ENCODE measurements at regions not wholly inside any gene's neighbourhood (a gene's known extent, or its start where the extent isn't known, plus 50 kb on each side); places are given as distances from the start of the nearest gene placed in this dataset.
"Not testable (repeated sequence)": the region's sequence is repeated elsewhere in the genome, so short reads cannot be mapped to it uniquely, and the experiment has no call there.

DNA sequence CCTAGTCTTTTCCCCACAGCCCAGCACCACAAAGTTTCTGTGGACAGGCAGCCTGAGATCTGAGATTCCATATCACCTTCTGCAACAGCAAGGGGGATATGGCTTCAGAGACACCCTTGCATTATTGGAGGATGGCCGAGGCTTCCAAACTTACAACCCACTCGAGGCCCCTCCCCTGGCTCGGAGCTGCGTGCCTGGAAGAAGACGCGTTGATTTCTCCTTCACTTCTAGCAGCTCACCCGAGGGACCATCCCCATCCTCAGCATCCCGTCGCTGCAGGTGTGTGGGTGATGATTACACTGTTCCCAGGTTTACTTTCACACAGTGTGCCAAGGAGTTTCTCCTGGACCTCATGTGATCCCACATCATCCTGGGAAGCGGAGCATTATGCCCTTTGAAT is 277.9 kb downstream of the MATN1 start:
- TF ChIP-seq CTCF (IDR thresholded peaks at IDR 0.05; ENCODE audit: insufficient read depth, low read length, poor library complexity, severe bottlenecking), result no peak
- DNase-seq (ENCODE audit: low read depth), result no peak
- Histone ChIP-seq H3K27me3 (ENCODE audit: control insufficient read depth, insufficient read depth, low read length) (no peaks in the 10 kb centered on the region), H3K4me3 (ENCODE audit: low read depth, low read length) (no peak overlapping the region), H3K36me3 (ENCODE audit: control insufficient read depth, insufficient read depth, low read length) (no peaks in the 10 kb centered on the region)

GRCh38 chr1:30444850-30445249 is 278.5 kb downstream of the MATN1 start:
- no peaks in the 10 kb centered on the region for H3K36me3 ChIP-seq (ENCODE audit: control insufficient read depth, insufficient read depth, low read length)
- no peaks in the 10 kb centered on the region for H3K27me3 ChIP-seq (ENCODE audit: control insufficient read depth, insufficient read depth, low read length)
- no peak for DNase-seq (ENCODE audit: low read depth)
- no peak overlapping the region for H3K4me3 ChIP-seq (ENCODE audit: low read depth, low read length)
- TF ChIP-seq CTCF (IDR thresholded peaks at IDR 0.05; ENCODE audit: insufficient read depth, low read length, poor library complexity, severe bottlenecking), result no peak

DNA sequence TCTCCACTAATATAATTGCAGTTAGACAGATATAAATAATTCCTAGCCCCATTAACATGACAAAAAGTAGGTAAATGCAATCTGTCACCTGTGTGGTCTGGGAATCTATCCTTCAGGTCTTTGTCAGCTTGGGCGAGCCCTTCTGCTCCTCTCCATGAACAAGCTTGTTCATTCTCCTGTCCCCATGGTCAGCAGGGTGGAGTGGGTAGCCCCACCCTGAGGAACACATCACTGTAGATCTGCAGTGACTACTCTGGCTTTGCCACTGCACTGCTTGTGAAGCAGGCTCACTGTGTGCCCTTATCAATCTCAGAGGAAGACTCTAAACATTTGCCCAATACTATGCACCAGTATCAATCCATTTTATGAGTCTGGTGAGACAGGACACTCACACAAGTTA is 279.0 kb downstream of the MATN1 start:
- DNase-seq (ENCODE audit: low read depth), result no peak
- no peak overlapping the region for H3K4me3 ChIP-seq (ENCODE audit: low read depth, low read length)
- H3K27me3 ChIP-seq (ENCODE audit: control insufficient read depth, insufficient read depth, low read length), result no peaks in the 10 kb centered on the region
- no peak for TF ChIP-seq CTCF (IDR thresholded peaks at IDR 0.05; ENCODE audit: insufficient read depth, low read length, poor library complexity, severe bottlenecking)
- no peaks in the 10 kb centered on the region for H3K36me3 ChIP-seq (ENCODE audit: control insufficient read depth, insufficient read depth, low read length)

- H3K4me3 ChIP-seq (ENCODE audit: low read depth, low read length); DNase-seq (ENCODE audit: low read depth); H3K36me3 ChIP-seq (ENCODE audit: control insufficient read depth, insufficient read depth, low read length); H3K27me3 ChIP-seq (ENCODE audit: control insufficient read depth, insufficient read depth, low read length): not testable (repeated sequence)
These were observed 285.1 kb downstream of the MATN1 start for GRCh38 chr1:30438274-30438673.

DNA sequence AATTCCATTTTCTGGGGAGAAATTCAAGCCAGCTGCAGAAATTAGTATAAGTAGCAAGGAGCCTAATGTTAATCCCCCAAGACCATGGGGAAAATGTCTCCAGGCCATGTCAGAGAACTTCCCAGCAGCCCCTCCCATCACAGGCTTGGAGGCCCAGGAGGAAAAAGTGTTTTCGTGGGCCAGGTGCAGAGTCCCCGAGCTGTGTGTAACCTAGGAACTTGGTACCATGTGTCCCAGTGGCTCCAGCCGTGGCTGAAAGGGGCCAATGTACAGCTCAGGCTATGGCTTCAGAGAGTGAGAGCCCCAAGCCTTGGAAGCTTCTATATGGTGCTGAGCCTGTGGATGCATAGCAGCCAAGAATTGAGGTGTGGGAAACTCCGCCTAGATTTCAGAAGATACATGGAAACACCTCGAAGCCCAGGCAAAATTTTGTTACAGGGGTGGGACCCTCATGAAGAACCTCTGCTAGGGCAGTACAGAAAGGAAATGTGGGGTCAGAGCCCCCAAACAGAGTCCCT is 286.3 kb downstream of the MATN1 start:
- no peaks in the 10 kb centered on the region for H3K27me3 ChIP-seq (ENCODE audit: control insufficient read depth, insufficient read depth, low read length)
- H3K4me3 ChIP-seq (ENCODE audit: low read depth, low read length), result no peak overlapping the region
- no peak for DNase-seq (ENCODE audit: low read depth)
- TF ChIP-seq CTCF (IDR thresholded peaks at IDR 0.05; ENCODE audit: insufficient read depth, low read length, poor library complexity, severe bottlenecking), result no peak
- no peaks in the 10 kb centered on the region for H3K36me3 ChIP-seq (ENCODE audit: control insufficient read depth, insufficient read depth, low read length)

DNA sequence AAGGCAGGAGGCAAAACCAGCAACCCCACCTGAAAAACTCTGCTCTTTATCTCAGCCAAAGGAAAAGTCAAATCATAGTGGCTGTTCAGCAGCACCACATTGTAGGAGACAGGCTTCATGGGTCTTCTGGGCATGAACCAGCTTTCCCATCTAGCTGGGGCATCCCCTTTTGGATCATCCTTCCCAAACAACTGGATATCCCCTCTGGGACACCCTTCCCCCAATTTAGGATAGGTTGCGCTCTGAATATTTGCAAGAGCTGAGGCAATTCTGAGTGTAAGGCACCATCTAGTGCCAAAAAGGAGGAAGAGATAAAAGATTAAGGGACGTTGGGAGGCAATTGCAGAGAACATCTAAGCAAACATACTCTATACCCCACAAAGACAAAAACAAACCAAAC is 295.8 kb downstream of the MATN1 start:
- Histone ChIP-seq H3K27me3 (ENCODE audit: control insufficient read depth, insufficient read depth, low read length) (peaks cover 3% of the 10 kb centered on the region), H3K36me3 (ENCODE audit: control insufficient read depth, insufficient read depth, low read length) (no peaks in the 10 kb centered on the region), H3K4me3 (ENCODE audit: low read depth, low read length) (no peak overlapping the region)
- no peak for DNase-seq (ENCODE audit: low read depth)
- no peak for TF ChIP-seq CTCF (IDR thresholded peaks at IDR 0.05; ENCODE audit: insufficient read depth, low read length, poor library complexity, severe bottlenecking)

Measured in kidney epithelial cell (primary cell).